ENCODE measurements at regions not wholly inside any gene's neighbourhood (a gene's known extent, or its start where the extent isn't known, plus 50 kb on each side); places are given as distances from the start of the nearest gene placed in this dataset.
"Not testable (repeated sequence)": the region's sequence is repeated elsewhere in the genome, so short reads cannot be mapped to it uniquely, and the experiment has no call there.

GRCh38 chr6:81584156-81584555 is 168.3 kb downstream of the TENT5A start:
- H3K27me3 Mint-ChIP-seq (ENCODE audit: low read depth); H3K4me1 Mint-ChIP-seq (ENCODE audit: low read depth); H3K36me3 Mint-ChIP-seq (ENCODE audit: low read depth); H3K27ac Mint-ChIP-seq; DNase-seq; CTCF ChIA-PET; intact Hi-C loops (cut with micrococcal nuclease); H3K4me3 Mint-ChIP-seq: not testable (repeated sequence)
- H3K9me3 Mint-ChIP-seq: peaks cover 20% of the 10 kb centered on the region

- intact Hi-C loops (cut with micrococcal nuclease): no loop called here
- peaks cover 5% of the 10 kb centered on the region for H3K9me3 Mint-ChIP-seq
- H3K27me3 Mint-ChIP-seq (ENCODE audit: low read depth): peaks cover 2% of the 10 kb centered on the region
- no peaks in the 10 kb centered on the region for H3K4me1 Mint-ChIP-seq (ENCODE audit: low read depth)
- H3K27ac Mint-ChIP-seq: no peak overlapping the region
- CTCF ChIA-PET: no interaction called here
- no peak overlapping the region for H3K4me3 Mint-ChIP-seq
- no peaks in the 10 kb centered on the region for H3K36me3 Mint-ChIP-seq (ENCODE audit: low read depth)
- no peak for DNase-seq
Measured at GRCh38 chr6:81575442-81575841, 177.0 kb downstream of the TENT5A start.

DNA sequence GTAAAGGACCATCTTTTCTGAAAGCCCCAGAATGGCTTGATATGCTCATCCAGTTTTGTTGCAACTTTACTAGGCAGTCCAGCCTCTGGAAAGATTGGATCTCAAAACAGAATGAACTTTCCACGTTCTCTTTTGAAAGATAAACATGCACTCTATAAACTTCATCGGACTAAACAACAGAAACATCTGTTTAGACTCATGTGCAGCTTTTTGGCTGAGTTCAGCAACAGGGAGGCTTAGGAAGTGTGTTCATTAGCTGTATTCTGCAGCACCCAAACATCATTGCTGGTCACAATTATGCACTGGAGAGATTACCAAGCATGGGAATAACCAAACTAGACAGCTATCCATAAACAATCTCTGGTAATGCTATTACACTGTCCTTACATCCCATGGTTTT is 180.5 kb downstream of the TENT5A start:
- no peaks in the 10 kb centered on the region for H3K36me3 Mint-ChIP-seq (ENCODE audit: low read depth)
- peaks cover 1% of the 10 kb centered on the region for H3K27me3 Mint-ChIP-seq (ENCODE audit: low read depth)
- no peaks in the 10 kb centered on the region for H3K9me3 Mint-ChIP-seq
- CTCF ChIA-PET: no interaction called here
- no peak for DNase-seq
- H3K4me3 Mint-ChIP-seq: no peak overlapping the region
- no peaks in the 10 kb centered on the region for H3K4me1 Mint-ChIP-seq (ENCODE audit: low read depth)
- intact Hi-C loops (cut with micrococcal nuclease): no loop called here
- no peak overlapping the region for H3K27ac Mint-ChIP-seq

DNA sequence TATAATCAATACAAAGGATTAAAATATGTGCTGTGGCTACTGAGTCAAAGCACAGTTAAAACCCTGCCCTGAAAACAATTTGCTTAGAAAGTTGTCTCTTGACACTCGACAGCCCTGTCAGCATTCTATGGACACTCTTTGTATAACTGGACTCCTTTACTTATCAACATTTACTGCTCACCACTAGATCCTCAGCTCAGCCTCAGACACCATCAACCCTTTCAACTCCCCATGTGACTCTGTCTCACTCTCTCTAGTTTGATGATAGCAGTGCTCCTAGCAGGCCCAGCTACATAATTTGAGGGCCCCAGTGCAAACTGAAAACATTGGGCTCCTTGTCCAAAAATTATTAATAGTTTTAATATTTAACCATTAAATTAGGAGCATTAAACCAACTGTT is 181.8 kb downstream of the TENT5A start:
- no peaks in the 10 kb centered on the region for H3K36me3 Mint-ChIP-seq (ENCODE audit: low read depth)
- CTCF ChIA-PET: no interaction called here
- no peak overlapping the region for H3K27ac Mint-ChIP-seq
- no peak overlapping the region for H3K4me3 Mint-ChIP-seq
- no peaks in the 10 kb centered on the region for H3K4me1 Mint-ChIP-seq (ENCODE audit: low read depth)
- H3K9me3 Mint-ChIP-seq: no peaks in the 10 kb centered on the region
- H3K27me3 Mint-ChIP-seq (ENCODE audit: low read depth): no peaks in the 10 kb centered on the region
- intact Hi-C loops (cut with micrococcal nuclease): no loop called here
- no peak for DNase-seq

DNA sequence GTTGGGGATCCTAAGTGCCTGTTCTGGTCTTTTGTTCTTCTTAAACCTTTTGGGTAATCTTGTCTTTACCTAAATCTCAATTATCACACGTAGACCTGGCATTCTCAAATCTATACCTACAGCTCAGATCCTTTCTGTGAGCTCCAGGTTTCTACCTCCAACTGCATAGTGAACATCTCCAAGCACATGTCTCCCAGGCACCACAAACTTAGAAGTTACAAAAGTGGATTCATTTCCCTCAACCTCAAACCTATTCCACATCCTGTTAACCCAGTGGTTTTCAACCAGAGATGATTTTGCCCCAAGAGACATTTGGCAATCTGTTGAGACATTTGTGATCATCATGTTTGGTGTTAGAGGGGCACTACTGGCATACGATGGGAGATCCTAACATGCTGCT is 183.5 kb downstream of the TENT5A start:
- no peaks in the 10 kb centered on the region for H3K36me3 Mint-ChIP-seq (ENCODE audit: low read depth)
- H3K27ac Mint-ChIP-seq: no peak overlapping the region
- no peaks in the 10 kb centered on the region for H3K9me3 Mint-ChIP-seq
- DNase-seq: no peak
- H3K4me3 Mint-ChIP-seq: no peak overlapping the region
- CTCF ChIA-PET: no interaction called here
- no peaks in the 10 kb centered on the region for H3K27me3 Mint-ChIP-seq (ENCODE audit: low read depth)
- intact Hi-C loops (cut with micrococcal nuclease): no loop called here
- no peaks in the 10 kb centered on the region for H3K4me1 Mint-ChIP-seq (ENCODE audit: low read depth)

DNA sequence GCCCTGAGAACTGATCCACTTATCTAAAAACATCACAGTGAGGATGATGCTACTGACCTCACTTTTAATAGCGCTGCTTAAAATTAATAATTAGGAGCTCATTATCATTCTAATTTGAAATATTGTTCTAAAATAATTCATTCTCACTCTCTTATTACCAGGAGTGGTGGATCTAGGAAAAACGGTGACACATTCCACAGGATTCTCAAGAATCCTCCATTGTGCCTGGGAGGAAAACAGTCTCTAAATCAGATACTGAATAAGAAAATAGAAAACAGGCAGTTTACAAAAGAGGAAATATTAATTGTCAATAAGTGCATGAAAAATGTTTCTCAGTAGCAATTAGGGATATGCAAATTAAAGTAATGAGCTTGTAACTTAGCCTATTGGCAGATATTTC is 187.4 kb downstream of the TENT5A start:
- H3K27me3 Mint-ChIP-seq (ENCODE audit: low read depth): no peaks in the 10 kb centered on the region
- CTCF ChIA-PET: no interaction called here
- intact Hi-C loops (cut with micrococcal nuclease): no loop called here
- H3K36me3 Mint-ChIP-seq (ENCODE audit: low read depth): no peaks in the 10 kb centered on the region
- H3K27ac Mint-ChIP-seq: no peak overlapping the region
- H3K4me1 Mint-ChIP-seq (ENCODE audit: low read depth): no peaks in the 10 kb centered on the region
- no peak for DNase-seq
- H3K4me3 Mint-ChIP-seq: no peak overlapping the region
- H3K9me3 Mint-ChIP-seq: peaks cover 2% of the 10 kb centered on the region

GRCh38 chr6:81564470-81565068 is 187.9 kb downstream of the TENT5A start:
- intact Hi-C loops (cut with micrococcal nuclease): no loop called here
- DNase-seq: no peak
- Mint-ChIP-seq H3K9me3 (peaks cover 4% of the 10 kb centered on the region), H3K4me1 (ENCODE audit: low read depth) (no peaks in the 10 kb centered on the region), H3K27me3 (ENCODE audit: low read depth) (no peaks in the 10 kb centered on the region), H3K27ac (no peak overlapping the region), H3K4me3 (no peak overlapping the region), H3K36me3 (ENCODE audit: low read depth) (no peaks in the 10 kb centered on the region)
- CTCF ChIA-PET: no interaction called here

DNA sequence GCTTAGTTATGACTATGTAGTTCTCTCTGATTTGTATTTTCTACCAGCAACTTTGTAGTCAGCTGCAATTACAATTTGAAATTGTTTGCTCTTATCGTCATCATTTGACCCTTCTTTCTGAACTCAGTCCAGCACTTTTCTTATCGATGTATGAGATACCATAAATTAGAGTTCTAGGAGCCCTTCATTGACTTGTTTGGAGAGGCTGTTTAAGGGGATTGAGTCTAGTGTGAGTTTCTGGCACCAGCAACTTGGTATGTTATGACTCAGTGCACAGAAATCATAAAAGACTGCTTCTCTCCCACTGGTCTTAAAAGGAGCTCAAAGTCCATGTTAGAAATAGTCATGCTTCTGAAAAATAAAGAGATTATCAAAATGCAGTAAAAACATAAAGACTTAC is 190.3 kb downstream of the TENT5A start:
- no peaks in the 10 kb centered on the region for H3K36me3 Mint-ChIP-seq (ENCODE audit: low read depth)
- CTCF ChIA-PET: no interaction called here
- H3K4me3 Mint-ChIP-seq: no peak overlapping the region
- H3K27me3 Mint-ChIP-seq (ENCODE audit: low read depth): no peaks in the 10 kb centered on the region
- DNase-seq: no peak
- H3K27ac Mint-ChIP-seq: no peak overlapping the region
- intact Hi-C loops (cut with micrococcal nuclease): no loop called here
- H3K9me3 Mint-ChIP-seq: peaks cover 4% of the 10 kb centered on the region
- H3K4me1 Mint-ChIP-seq (ENCODE audit: low read depth): no peaks in the 10 kb centered on the region

GRCh38 chr6:81561731-81562130 is 190.8 kb downstream of the TENT5A start:
- DNase-seq: no peak
- Mint-ChIP-seq H3K4me3 (no peak overlapping the region), H3K27ac (no peak overlapping the region), H3K36me3 (ENCODE audit: low read depth) (no peaks in the 10 kb centered on the region), H3K4me1 (ENCODE audit: low read depth) (no peaks in the 10 kb centered on the region), H3K9me3 (peaks cover 4% of the 10 kb centered on the region), H3K27me3 (ENCODE audit: low read depth) (no peaks in the 10 kb centered on the region)
- CTCF ChIA-PET: no interaction called here
- intact Hi-C loops (cut with micrococcal nuclease): no loop called here

DNA sequence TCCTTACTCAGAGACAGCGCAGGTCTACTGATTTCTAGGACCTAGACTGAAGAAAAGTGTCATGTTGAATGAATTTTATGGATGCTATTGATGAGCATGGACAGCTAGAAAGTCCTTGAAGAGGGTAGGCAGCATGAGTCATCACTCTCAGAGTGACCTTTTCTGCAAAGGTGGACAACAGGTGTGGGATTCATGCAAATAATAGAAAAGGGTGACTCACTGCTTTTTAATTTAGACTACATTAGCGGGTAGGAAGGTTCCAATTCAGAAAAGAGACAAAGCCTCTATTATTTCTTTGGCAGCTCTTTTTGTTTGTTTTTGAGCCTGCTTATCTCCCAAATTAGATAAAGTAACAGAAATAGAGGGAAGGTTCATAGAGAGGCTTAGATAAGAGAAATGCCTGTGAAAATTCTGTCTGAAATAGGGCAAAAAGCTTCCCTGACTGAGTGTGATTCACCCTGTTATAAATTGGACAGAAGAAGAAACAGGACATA is 191.4 kb downstream of the TENT5A start:
- intact Hi-C loops (cut with micrococcal nuclease): no loop called here
- Mint-ChIP-seq H3K9me3 (peaks cover 4% of the 10 kb centered on the region), H3K36me3 (ENCODE audit: low read depth) (no peaks in the 10 kb centered on the region), H3K27me3 (ENCODE audit: low read depth) (no peaks in the 10 kb centered on the region), H3K27ac (no peak overlapping the region), H3K4me1 (ENCODE audit: low read depth) (no peaks in the 10 kb centered on the region), H3K4me3 (no peak overlapping the region)
- CTCF ChIA-PET: no interaction called here
- DNase-seq: no peak

GRCh38 chr6:81557811-81558210 is 194.7 kb downstream of the TENT5A start:
- Mint-ChIP-seq H3K9me3 (peaks cover 4% of the 10 kb centered on the region), H3K4me1 (ENCODE audit: low read depth) (no peaks in the 10 kb centered on the region), H3K4me3 (no peak overlapping the region), H3K27ac (no peak overlapping the region), H3K27me3 (ENCODE audit: low read depth) (no peaks in the 10 kb centered on the region), H3K36me3 (ENCODE audit: low read depth) (no peaks in the 10 kb centered on the region)
- DNase-seq: no peak
- intact Hi-C loops (cut with micrococcal nuclease): no loop called here
- CTCF ChIA-PET: no interaction called here

DNA sequence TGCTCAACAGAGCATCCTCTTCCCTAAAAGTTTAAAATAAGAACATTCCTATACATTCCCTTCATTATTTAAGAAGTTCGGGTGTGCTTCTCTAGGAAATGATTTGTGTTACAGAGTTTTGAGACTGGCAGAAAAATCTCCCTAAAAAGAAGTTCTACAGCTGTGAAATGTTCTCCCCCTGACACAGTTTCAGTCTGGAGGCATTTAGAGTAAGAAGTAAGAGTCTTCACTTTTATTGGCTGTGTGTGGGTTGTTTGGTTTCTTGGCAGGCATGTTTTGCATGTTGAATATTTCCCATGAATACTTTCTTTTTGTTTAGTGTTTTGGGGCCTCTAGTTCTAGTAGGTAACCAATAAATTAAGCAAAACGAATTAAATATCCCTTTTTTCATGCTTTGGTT is 195.9 kb downstream of the TENT5A start:
- intact Hi-C loops (cut with micrococcal nuclease): no loop called here
- Mint-ChIP-seq H3K9me3 (peaks cover 4% of the 10 kb centered on the region), H3K4me3 (no peak overlapping the region), H3K27ac (no peak overlapping the region), H3K4me1 (ENCODE audit: low read depth) (no peaks in the 10 kb centered on the region), H3K36me3 (ENCODE audit: low read depth) (no peaks in the 10 kb centered on the region), H3K27me3 (ENCODE audit: low read depth) (no peaks in the 10 kb centered on the region)
- no peak for DNase-seq
- CTCF ChIA-PET: no interaction called here

DNA sequence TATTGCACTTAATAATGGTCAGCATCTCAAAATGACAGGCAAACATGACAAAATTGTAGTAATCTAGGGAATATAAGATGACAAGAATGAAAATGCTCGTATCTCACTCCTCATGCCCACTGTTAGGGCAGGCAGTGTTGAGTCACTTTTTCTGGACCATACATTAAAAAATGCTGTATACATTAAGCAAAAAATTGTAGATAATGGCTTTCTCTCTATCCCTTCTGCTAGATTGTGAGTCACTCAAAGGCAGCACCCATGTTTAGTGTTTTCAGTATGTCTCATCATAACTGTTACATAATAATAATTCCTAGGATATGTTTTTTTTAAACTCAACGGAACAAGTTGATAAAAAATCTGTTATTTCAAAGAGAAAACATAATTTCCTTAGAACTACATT is 199.3 kb downstream of the TENT5A start:
- intact Hi-C loops (cut with micrococcal nuclease): no loop called here
- H3K27ac Mint-ChIP-seq: no peak overlapping the region
- no peak overlapping the region for H3K4me3 Mint-ChIP-seq
- CTCF ChIA-PET: no interaction called here
- H3K36me3 Mint-ChIP-seq (ENCODE audit: low read depth): peaks cover 1% of the 10 kb centered on the region
- no peaks in the 10 kb centered on the region for H3K4me1 Mint-ChIP-seq (ENCODE audit: low read depth)
- no peaks in the 10 kb centered on the region for H3K27me3 Mint-ChIP-seq (ENCODE audit: low read depth)
- peaks cover 8% of the 10 kb centered on the region for H3K9me3 Mint-ChIP-seq
- no peak for DNase-seq

DNA sequence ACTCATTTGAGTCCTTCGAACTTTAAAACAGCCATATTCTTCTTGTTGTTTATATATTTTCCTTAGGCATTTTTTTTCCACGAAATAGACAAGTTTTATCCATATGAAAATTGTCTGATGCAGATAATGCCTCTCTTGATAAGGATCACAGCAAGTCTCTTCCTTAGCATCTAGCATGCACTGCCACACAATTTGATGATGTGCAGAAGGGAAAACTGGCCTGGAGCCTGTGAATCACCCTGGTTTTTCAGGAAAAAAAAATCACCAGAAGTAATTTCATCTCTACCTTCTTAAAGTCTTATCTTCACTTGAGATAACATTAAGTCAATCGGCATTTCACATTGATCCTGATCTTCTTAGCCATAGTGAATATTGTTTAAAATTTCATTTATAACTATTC is 199.8 kb downstream of the TENT5A start:
- DNase-seq: no peak
- no peaks in the 10 kb centered on the region for H3K27me3 Mint-ChIP-seq (ENCODE audit: low read depth)
- CTCF ChIA-PET: no interaction called here
- H3K4me1 Mint-ChIP-seq (ENCODE audit: low read depth): no peaks in the 10 kb centered on the region
- H3K4me3 Mint-ChIP-seq: no peak overlapping the region
- H3K36me3 Mint-ChIP-seq (ENCODE audit: low read depth): peaks cover 1% of the 10 kb centered on the region
- no peak overlapping the region for H3K27ac Mint-ChIP-seq
- intact Hi-C loops (cut with micrococcal nuclease): no loop called here
- H3K9me3 Mint-ChIP-seq: peaks cover 8% of the 10 kb centered on the region
